Left ventricle myocardium inferior (tissue), 1 donor: ENCODE measurements at regions not wholly inside any gene's neighbourhood (a gene's known extent, or its start where the extent isn't known, plus 50 kb on each side); places are given as distances from the start of the nearest gene placed in this dataset.

ENCODE experiments used
- DNase-seq: peaks from one replicate; pipeline ENCODE4 v3.0.0-alpha.2; 2020
- H3K27ac ChIP-seq: fragments of 200-600 bp; replicated peaks from 2 replicates; pipeline ENCODE4 v1.8.0; 2021
- H3K27me3 ChIP-seq: fragments of 200-600 bp; 2 replicates; pipeline ENCODE4 v1.8.0; 2021; ENCODE audit warnings: low read depth
- H3K36me3 ChIP-seq: fragments of 200-600 bp; 2 replicates; pipeline ENCODE4 v1.8.0; 2021
- H3K4me1 ChIP-seq: fragments of 200-600 bp; 2 replicates; pipeline ENCODE4 v1.8.0; 2021
- H3K4me3 ChIP-seq: fragments of 200-600 bp; 2 replicates; pipeline ENCODE4 v1.8.0; 2021; ENCODE audit warnings: mild to moderate bottlenecking, moderate library complexity
- H3K9me3 ChIP-seq: fragments of 200-600 bp; replicated peaks from 2 replicates; pipeline ENCODE4 v1.8.0; 2021
- intact Hi-C: fragments of 100-400 bp; cut with micrococcal nuclease; formaldehyde crosslinking; loops from one replicate; pipeline ENCODE4 v1.11.0; 2022
- TF ChIP-seq, protein P1 (sequence below): fragments of 200-600 bp; IDR thresholded peaks from 2 replicates; pipeline ENCODE4 v1.8.0; 2021; ENCODE audit warnings: antibody characterized with exemption, mild to moderate bottlenecking, borderline replicate concordance
- donor health status: DM: no; HTN: yes; CAD: no; lungs with severe emphysema.

GRCh38 chr2:204415406-204416181 lies 129.7 kb upstream of the PARD3B start:
- H3K27me3 ChIP-seq, result peaks cover 8% of the 10 kb centered on the region
- H3K9me3 ChIP-seq, result peaks cover 25% of the 10 kb centered on the region
- no peak overlapping the region for H3K27ac ChIP-seq
- no peak for DNase-seq
- H3K4me1 ChIP-seq, result no peaks in the 10 kb centered on the region
- H3K36me3 ChIP-seq, result no peaks in the 10 kb centered on the region
- H3K4me3 ChIP-seq, result no peak overlapping the region
- TF ChIP-seq, protein P1, sequence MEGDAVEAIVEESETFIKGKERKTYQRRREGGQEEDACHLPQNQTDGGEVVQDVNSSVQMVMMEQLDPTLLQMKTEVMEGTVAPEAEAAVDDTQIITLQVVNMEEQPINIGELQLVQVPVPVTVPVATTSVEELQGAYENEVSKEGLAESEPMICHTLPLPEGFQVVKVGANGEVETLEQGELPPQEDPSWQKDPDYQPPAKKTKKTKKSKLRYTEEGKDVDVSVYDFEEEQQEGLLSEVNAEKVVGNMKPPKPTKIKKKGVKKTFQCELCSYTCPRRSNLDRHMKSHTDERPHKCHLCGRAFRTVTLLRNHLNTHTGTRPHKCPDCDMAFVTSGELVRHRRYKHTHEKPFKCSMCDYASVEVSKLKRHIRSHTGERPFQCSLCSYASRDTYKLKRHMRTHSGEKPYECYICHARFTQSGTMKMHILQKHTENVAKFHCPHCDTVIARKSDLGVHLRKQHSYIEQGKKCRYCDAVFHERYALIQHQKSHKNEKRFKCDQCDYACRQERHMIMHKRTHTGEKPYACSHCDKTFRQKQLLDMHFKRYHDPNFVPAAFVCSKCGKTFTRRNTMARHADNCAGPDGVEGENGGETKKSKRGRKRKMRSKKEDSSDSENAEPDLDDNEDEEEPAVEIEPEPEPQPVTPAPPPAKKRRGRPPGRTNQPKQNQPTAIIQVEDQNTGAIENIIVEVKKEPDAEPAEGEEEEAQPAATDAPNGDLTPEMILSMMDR, result no peak
- intact Hi-C loops, result no loop called here

- intact Hi-C loops, result no loop called here
- no peak overlapping the region for H3K27ac ChIP-seq
- no peaks in the 10 kb centered on the region for H3K4me1 ChIP-seq
- H3K36me3 ChIP-seq, result no peaks in the 10 kb centered on the region
- TF ChIP-seq, protein P1, result no peak
- peaks cover 8% of the 10 kb centered on the region for H3K27me3 ChIP-seq
- no peak for DNase-seq
- H3K4me3 ChIP-seq, result no peak overlapping the region
- H3K9me3 ChIP-seq, result peaks cover 25% of the 10 kb centered on the region
Measured at GRCh38 chr2:204416236-204416635, 129.0 kb upstream of the PARD3B start.

- TF ChIP-seq, protein P1, result no peak
- Histone ChIP-seq H3K27me3 (no peaks in the 10 kb centered on the region), H3K4me1 (no peaks in the 10 kb centered on the region), H3K27ac (no peak overlapping the region), H3K4me3 (no peak overlapping the region), H3K36me3 (no peaks in the 10 kb centered on the region), H3K9me3 (peaks cover 28% of the 10 kb centered on the region)
- no peak for DNase-seq
- intact Hi-C loops, result no loop called here
Measured at GRCh38 chr2:204425821-204426220, 119.5 kb upstream of the PARD3B start.

GRCh38 chr2:204428675-204429074 lies 116.6 kb upstream of the PARD3B start:
- intact Hi-C loops, result no loop called here
- Histone ChIP-seq H3K9me3 (peaks cover 31% of the 10 kb centered on the region), H3K4me1 (no peaks in the 10 kb centered on the region), H3K27me3 (no peaks in the 10 kb centered on the region), H3K4me3 (no peak overlapping the region), H3K27ac (no peak overlapping the region), H3K36me3 (no peaks in the 10 kb centered on the region)
- no peak for DNase-seq
- TF ChIP-seq, protein P1, result no peak

DNA sequence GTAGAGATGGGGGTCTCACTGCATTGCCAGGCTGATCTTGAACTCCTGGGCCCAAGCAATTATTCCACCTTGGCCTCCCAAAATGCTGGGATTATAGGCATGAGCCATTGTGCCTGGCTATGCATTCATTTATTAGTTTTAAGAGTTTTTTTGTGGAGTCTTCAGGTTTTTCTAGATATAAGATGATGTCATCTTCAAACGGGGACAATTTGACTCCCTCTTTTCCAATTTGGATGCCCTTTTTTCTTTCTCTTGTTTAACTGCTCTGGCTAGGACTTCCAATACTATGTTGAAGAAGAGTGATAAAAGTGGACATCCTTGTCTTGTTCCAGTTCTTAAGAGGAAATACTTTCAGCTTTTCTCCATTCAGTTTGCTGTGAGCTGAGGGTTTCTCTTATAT lies 113.7 kb upstream of the PARD3B start:
- Histone ChIP-seq H3K4me1 (no peaks in the 10 kb centered on the region), H3K9me3 (peaks cover 21% of the 10 kb centered on the region), H3K27ac (no peak overlapping the region), H3K36me3 (no peaks in the 10 kb centered on the region), H3K27me3 (no peaks in the 10 kb centered on the region), H3K4me3 (no peak overlapping the region)
- DNase-seq, result no peak
- intact Hi-C loops, result no loop called here
- TF ChIP-seq, protein P1, result no peak
